ENCODE measurements at regions not wholly inside any gene's neighbourhood (a gene's known extent, or its start where the extent isn't known, plus 50 kb on each side); places are given as distances from the start of the nearest gene placed in this dataset.

DNA sequence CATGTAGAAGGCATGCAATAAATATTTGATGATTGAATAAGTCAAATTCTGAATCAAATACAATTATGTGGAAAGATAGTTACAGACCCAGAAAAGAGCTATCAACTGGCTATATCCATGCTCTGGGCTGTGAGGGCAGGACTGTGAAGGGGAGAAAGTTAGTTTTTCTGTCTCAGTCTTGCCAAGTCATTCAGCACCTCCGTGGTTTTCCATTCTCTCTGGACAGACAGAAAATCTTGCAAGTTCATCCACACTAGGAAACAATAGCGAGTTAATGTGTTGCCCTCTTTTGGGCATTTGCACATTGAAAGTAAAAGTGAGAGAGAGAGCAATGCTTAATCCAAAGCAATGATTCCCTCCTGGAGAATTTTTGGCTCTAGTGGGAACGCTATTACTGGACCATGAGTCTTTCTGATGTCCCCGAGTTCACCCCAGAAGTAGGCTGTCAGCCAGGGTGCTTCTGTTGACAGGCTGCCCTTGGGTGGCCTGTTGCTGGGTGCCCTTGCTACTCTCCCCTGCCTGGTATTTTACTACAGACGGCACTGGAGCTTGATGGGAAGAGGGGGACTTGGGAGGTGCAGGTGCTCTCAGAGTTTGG, 238.3 kb downstream of the LOXHD1 start:
- Histone ChIP-seq H4K20me1 (ENCODE audit: insufficient read depth) (no peaks in the 10 kb centered on the region), H3K9ac (ENCODE audit: low read length) (no peak overlapping the region), H3F3A (ENCODE audit: insufficient read depth, low read length, poor library complexity, severe bottlenecking) (no peaks in the 10 kb centered on the region), H3K36me3 (ENCODE audit: insufficient read depth, low read length) (no peaks in the 10 kb centered on the region), H3K4me2 (ENCODE audit: low read length) (no peak overlapping the region), H2AFZ (ENCODE audit: low read depth, low read length) (no peak overlapping the region), H3K9me2 (ENCODE audit: insufficient read depth, low read length) (no peaks in the 10 kb centered on the region), H3K4me3 (ENCODE audit: low read length) (no peak overlapping the region), H3K79me2 (replicated peaks; ENCODE audit: insufficient read depth, low read length) (no peaks in the 10 kb centered on the region), H3K9me3 (ENCODE audit: low read length) (no peaks in the 10 kb centered on the region), H3K27ac (ENCODE audit: low read length) (no peak overlapping the region), H3K27me3 (ENCODE audit: insufficient read depth, low read depth, low read length) (no peaks in the 10 kb centered on the region)
- TF ChIP-seq RAD21 (conservative IDR thresholded peaks at IDR 0.05): no peak
- no peak for TF ChIP-seq POLR2AphosphoS5 (IDR thresholded peaks at IDR 0.05)
- no peak for TF ChIP-seq EP300 (conservative IDR thresholded peaks at IDR 0.05; ENCODE audit: poor library complexity, severe bottlenecking)
- no peak for TF ChIP-seq REST (IDR thresholded peaks at IDR 0.05; ENCODE audit: borderline replicate concordance)
- TF ChIP-seq MXI1 (conservative IDR thresholded peaks at IDR 0.05; ENCODE audit: poor library complexity, severe bottlenecking): no peak
- TF ChIP-seq, protein P1, sequence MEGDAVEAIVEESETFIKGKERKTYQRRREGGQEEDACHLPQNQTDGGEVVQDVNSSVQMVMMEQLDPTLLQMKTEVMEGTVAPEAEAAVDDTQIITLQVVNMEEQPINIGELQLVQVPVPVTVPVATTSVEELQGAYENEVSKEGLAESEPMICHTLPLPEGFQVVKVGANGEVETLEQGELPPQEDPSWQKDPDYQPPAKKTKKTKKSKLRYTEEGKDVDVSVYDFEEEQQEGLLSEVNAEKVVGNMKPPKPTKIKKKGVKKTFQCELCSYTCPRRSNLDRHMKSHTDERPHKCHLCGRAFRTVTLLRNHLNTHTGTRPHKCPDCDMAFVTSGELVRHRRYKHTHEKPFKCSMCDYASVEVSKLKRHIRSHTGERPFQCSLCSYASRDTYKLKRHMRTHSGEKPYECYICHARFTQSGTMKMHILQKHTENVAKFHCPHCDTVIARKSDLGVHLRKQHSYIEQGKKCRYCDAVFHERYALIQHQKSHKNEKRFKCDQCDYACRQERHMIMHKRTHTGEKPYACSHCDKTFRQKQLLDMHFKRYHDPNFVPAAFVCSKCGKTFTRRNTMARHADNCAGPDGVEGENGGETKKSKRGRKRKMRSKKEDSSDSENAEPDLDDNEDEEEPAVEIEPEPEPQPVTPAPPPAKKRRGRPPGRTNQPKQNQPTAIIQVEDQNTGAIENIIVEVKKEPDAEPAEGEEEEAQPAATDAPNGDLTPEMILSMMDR (IDR thresholded peaks at IDR 0.05; ENCODE audit: poor library complexity, severe bottlenecking): no peak
- TF ChIP-seq TAF1 (IDR thresholded peaks at IDR 0.05; ENCODE audit: low read depth): no peak
- no peak for TF ChIP-seq EZH2 (IDR thresholded peaks at IDR 0.05; ENCODE audit: borderline replicate concordance, insufficient read depth, low read length, poor library complexity, severe bottlenecking)
- no peak for TF ChIP-seq SMC3 (conservative IDR thresholded peaks at IDR 0.05; ENCODE audit: poor library complexity)

DNA sequence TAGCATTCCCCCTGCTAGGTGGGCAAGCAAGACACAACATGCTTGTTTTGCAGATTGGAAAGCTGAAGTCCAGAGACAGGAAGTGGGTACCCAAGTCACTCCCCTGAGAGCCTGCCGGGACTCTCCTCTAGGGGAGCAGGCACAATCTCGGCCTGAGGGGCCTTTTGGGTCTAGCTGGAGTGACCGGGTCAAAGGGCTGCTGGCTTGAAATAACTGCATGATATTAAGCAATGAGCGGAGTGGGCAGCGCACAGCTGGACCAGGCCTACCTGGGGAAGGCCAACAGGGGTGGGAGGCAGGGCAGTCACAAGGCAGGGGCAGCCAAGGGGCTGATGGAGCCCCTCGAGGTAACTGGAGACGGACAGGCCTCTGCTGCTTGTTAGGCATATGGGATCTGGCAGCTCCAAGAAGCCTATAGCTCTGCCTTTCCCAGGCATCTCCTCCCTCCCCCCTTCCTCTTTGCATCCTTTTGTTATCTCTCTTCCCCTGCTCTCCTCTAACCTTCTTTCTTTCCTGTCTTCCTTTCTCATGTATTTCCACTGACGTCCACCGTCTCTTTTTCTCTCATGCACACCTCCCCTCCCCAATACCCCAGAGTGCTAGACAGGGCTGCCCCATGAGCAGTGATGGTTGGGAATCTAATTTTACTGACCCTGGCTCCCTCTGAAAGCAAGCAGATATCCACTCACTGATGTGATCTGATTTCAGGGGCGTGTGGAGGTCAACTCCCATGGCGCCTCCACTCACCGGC, 237.5 kb downstream of the LOXHD1 start:
- Histone ChIP-seq H4K20me1 (ENCODE audit: insufficient read depth) (no peaks in the 10 kb centered on the region), H2AFZ (ENCODE audit: low read depth, low read length) (no peak overlapping the region)

More for the DNA sequence above, 237.5 kb downstream of the LOXHD1 start:
- Histone ChIP-seq H3K36me3 (ENCODE audit: insufficient read depth, low read length) (no peaks in the 10 kb centered on the region), H3K4me3 (ENCODE audit: low read length) (no peak overlapping the region), H3K79me2 (replicated peaks; ENCODE audit: insufficient read depth, low read length) (no peaks in the 10 kb centered on the region), H3K9me2 (ENCODE audit: insufficient read depth, low read length) (no peaks in the 10 kb centered on the region), H3K27me3 (ENCODE audit: insufficient read depth, low read depth, low read length) (no peaks in the 10 kb centered on the region), H3K9me3 (ENCODE audit: low read length) (no peaks in the 10 kb centered on the region), H3K27ac (ENCODE audit: low read length) (no peak overlapping the region), H3K9ac (ENCODE audit: low read length) (no peak overlapping the region), H3F3A (ENCODE audit: insufficient read depth, low read length, poor library complexity, severe bottlenecking) (no peaks in the 10 kb centered on the region), H3K4me2 (ENCODE audit: low read length) (no peak overlapping the region)
- TF ChIP-seq EZH2 (IDR thresholded peaks at IDR 0.05; ENCODE audit: borderline replicate concordance, insufficient read depth, low read length, poor library complexity, severe bottlenecking) (no peak), SMC3 (conservative IDR thresholded peaks at IDR 0.05; ENCODE audit: poor library complexity) (no peak), POLR2AphosphoS5 (IDR thresholded peaks at IDR 0.05) (no peak)

Measured in neural cell (in vitro differentiated cells).